ENCODE measurements at regions not wholly inside any gene's neighbourhood (a gene's known extent, or its start where the extent isn't known, plus 50 kb on each side); places are given as distances from the start of the nearest gene placed in this dataset.

GRCh38 chr3:177279118-177279815, 82.0 kb upstream of the TBL1XR1 start:
- TF ChIP-seq CTCF (IDR thresholded peaks at IDR 0.05): no peak

- TF ChIP-seq CTCF (IDR thresholded peaks at IDR 0.05): no peak
Observed at GRCh38 chr3:177281292-177282118, 84.2 kb upstream of the TBL1XR1 start.

DNA sequence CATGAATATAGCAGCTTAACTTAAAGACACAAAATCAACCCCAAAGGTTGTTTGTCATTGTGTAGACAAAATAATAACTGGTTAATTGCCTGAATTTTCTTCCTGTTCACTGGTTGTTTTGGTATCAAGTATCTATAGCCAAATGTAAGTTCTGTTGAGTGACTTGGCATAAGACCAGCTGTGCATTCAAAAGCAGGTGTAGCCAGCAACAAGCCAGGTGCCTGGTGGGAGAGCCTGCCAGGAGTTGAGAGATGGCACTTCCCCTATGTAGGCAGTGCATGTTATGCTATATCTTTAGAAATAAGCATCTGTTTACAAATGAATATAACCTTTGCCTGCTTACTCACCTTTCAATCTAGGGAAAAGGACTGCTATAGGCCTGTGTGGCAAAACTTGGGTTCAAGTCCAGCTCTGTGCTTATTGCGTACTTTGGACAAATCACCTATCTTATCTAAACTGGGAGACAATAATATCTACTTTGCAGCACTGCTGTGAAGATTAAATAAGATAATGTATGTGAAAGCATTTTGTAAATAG, 84.9 kb upstream of the TBL1XR1 start:
- no peak for TF ChIP-seq CTCF (IDR thresholded peaks at IDR 0.05)

DNA sequence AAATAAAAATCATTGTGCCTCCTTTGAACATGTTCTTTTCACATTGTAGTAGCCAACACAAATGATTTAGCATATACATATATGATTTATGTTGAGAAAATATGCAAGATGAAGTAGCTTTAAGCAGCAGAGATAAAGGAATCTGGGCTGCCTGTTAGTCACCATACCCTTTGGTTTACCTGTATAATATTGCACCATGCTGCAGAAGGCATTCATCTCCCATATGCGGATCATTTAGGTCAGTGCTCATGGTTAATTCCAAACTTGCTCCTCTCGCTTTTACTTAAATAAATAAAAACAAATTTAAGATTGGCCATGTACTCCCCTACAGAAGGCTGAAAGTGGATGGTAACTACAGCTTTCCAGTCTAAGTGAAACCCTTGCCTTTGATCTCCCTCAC, 86.7 kb upstream of the TBL1XR1 start:
- no peak for TF ChIP-seq CTCF (IDR thresholded peaks at IDR 0.05)

DNA sequence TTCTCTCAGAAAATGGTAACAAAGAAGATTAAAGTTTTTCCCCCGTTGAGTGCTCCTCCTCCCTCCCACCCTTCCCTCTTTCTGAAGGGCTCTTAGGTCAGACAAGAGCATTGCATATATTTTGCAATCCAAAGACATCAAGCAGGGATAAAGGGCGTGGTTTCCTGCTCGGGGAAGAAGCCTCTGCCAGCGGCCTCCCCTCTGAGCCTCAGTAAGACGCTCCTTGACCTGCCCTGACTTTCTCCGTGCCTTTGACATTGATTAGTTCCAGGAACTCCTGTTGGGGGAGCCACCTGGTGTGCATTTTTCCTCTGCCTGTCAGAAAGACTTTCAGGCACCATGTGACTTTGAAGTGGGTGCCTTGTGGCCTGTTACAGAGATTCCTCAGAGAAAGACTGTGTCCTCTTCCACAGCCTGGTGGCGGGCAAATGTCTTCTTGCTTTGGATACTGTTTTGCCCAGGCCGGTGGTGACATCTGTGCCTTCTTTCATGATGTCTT, 87.2 kb upstream of the TBL1XR1 start:
- no peak for TF ChIP-seq CTCF (IDR thresholded peaks at IDR 0.05)

- no peak for TF ChIP-seq CTCF (IDR thresholded peaks at IDR 0.05)
Observed at GRCh38 chr3:177286034-177286433, 88.8 kb upstream of the TBL1XR1 start.

GRCh38 chr3:177287231-177287630, 89.9 kb upstream of the TBL1XR1 start:
- no peak for TF ChIP-seq CTCF (IDR thresholded peaks at IDR 0.05)

All from LNCAP (cell line).